ENCODE measurements at regions not wholly inside any gene's neighbourhood (a gene's known extent, or its start where the extent isn't known, plus 50 kb on each side); places are given as distances from the start of the nearest gene placed in this dataset.
"Not testable (repeated sequence)": the region's sequence is repeated elsewhere in the genome, so short reads cannot be mapped to it uniquely, and the experiment has no call there.

- not testable (repeated sequence) for H3K9ac ChIP-seq (ENCODE audit: low read depth in 1 of 2, low read length in 2 of 2); H3K36me3 ChIP-seq (ENCODE audit: control insufficient read depth in 4 of 4, insufficient read depth in 3 of 4, low read depth in 1 of 4, low read length in 3 of 4); H3K4me1 ChIP-seq (ENCODE audit: control insufficient read depth in 4 of 4, insufficient read depth in 4 of 4, low read length in 3 of 4); H3K9me3 ChIP-seq (ENCODE audit: control insufficient read depth in 4 of 4, low read length in 3 of 4); H3K27me3 ChIP-seq (ENCODE audit: control insufficient read depth in 4 of 4, insufficient read depth in 4 of 4, low read length in 3 of 4); H3K4me3 ChIP-seq (ENCODE audit: low read depth in 1 of 3, low read length in 3 of 3); H3K27ac ChIP-seq (ENCODE audit: low read depth in 1 of 2, low read length in 2 of 2); DNase-seq (ENCODE audit: low spot score)
Observed at GRCh38 chr11:3520905-3521304, 120.9 kb downstream of the ART5 start.

- DNase-seq (ENCODE audit: low spot score); H3K4me1 ChIP-seq (ENCODE audit: control insufficient read depth in 4 of 4, insufficient read depth in 4 of 4, low read length in 3 of 4); H3K36me3 ChIP-seq (ENCODE audit: control insufficient read depth in 4 of 4, insufficient read depth in 3 of 4, low read depth in 1 of 4, low read length in 3 of 4); H3K9me3 ChIP-seq (ENCODE audit: control insufficient read depth in 4 of 4, low read length in 3 of 4); H3K27me3 ChIP-seq (ENCODE audit: control insufficient read depth in 4 of 4, insufficient read depth in 4 of 4, low read length in 3 of 4); H3K9ac ChIP-seq (ENCODE audit: low read depth in 1 of 2, low read length in 2 of 2); H3K27ac ChIP-seq (ENCODE audit: low read depth in 1 of 2, low read length in 2 of 2); H3K4me3 ChIP-seq (ENCODE audit: low read depth in 1 of 3, low read length in 3 of 3): not testable (repeated sequence)
- WGBS: 76% methylated on average over 5 of the region's 5 CpGs
Observed at GRCh38 chr11:3519841-3520240, 122.0 kb downstream of the ART5 start.

- not testable (repeated sequence) for H3K9ac ChIP-seq (ENCODE audit: low read depth in 1 of 2, low read length in 2 of 2); H3K27me3 ChIP-seq (ENCODE audit: control insufficient read depth in 4 of 4, insufficient read depth in 4 of 4, low read length in 3 of 4); H3K36me3 ChIP-seq (ENCODE audit: control insufficient read depth in 4 of 4, insufficient read depth in 3 of 4, low read depth in 1 of 4, low read length in 3 of 4); H3K4me1 ChIP-seq (ENCODE audit: control insufficient read depth in 4 of 4, insufficient read depth in 4 of 4, low read length in 3 of 4); H3K9me3 ChIP-seq (ENCODE audit: control insufficient read depth in 4 of 4, low read length in 3 of 4); DNase-seq (ENCODE audit: low spot score); H3K27ac ChIP-seq (ENCODE audit: low read depth in 1 of 2, low read length in 2 of 2); H3K4me3 ChIP-seq (ENCODE audit: low read depth in 1 of 3, low read length in 3 of 3)
- WGBS: 80% methylated on average over 4 of the region's 4 CpGs
Observed at GRCh38 chr11:3516934-3517567, 124.7 kb downstream of the ART5 start.

GRCh38 chr11:3516345-3516933 is 125.4 kb downstream of the ART5 start:
- 52% methylated on average over 6 of the region's 6 CpGs for WGBS
- DNase-seq (ENCODE audit: low spot score); H3K9me3 ChIP-seq (ENCODE audit: control insufficient read depth in 4 of 4, low read length in 3 of 4); H3K4me3 ChIP-seq (ENCODE audit: low read depth in 1 of 3, low read length in 3 of 3); H3K36me3 ChIP-seq (ENCODE audit: control insufficient read depth in 4 of 4, insufficient read depth in 3 of 4, low read depth in 1 of 4, low read length in 3 of 4); H3K9ac ChIP-seq (ENCODE audit: low read depth in 1 of 2, low read length in 2 of 2); H3K27ac ChIP-seq (ENCODE audit: low read depth in 1 of 2, low read length in 2 of 2); H3K27me3 ChIP-seq (ENCODE audit: control insufficient read depth in 4 of 4, insufficient read depth in 4 of 4, low read length in 3 of 4); H3K4me1 ChIP-seq (ENCODE audit: control insufficient read depth in 4 of 4, insufficient read depth in 4 of 4, low read length in 3 of 4): not testable (repeated sequence)

GRCh38 chr11:3514635-3515424 is 127.0 kb downstream of the ART5 start:
- not testable (repeated sequence) for H3K4me1 ChIP-seq (ENCODE audit: control insufficient read depth in 4 of 4, insufficient read depth in 4 of 4, low read length in 3 of 4); H3K9ac ChIP-seq (ENCODE audit: low read depth in 1 of 2, low read length in 2 of 2); H3K36me3 ChIP-seq (ENCODE audit: control insufficient read depth in 4 of 4, insufficient read depth in 3 of 4, low read depth in 1 of 4, low read length in 3 of 4); H3K9me3 ChIP-seq (ENCODE audit: control insufficient read depth in 4 of 4, low read length in 3 of 4); H3K27me3 ChIP-seq (ENCODE audit: control insufficient read depth in 4 of 4, insufficient read depth in 4 of 4, low read length in 3 of 4); H3K27ac ChIP-seq (ENCODE audit: low read depth in 1 of 2, low read length in 2 of 2); DNase-seq (ENCODE audit: low spot score); H3K4me3 ChIP-seq (ENCODE audit: low read depth in 1 of 3, low read length in 3 of 3)
- WGBS: 61% methylated on average over 15 of the region's 15 CpGs

GRCh38 chr11:3513311-3513710 is 128.5 kb downstream of the ART5 start:
- not testable (repeated sequence) for H3K9ac ChIP-seq (ENCODE audit: low read depth in 1 of 2, low read length in 2 of 2); H3K36me3 ChIP-seq (ENCODE audit: control insufficient read depth in 4 of 4, insufficient read depth in 3 of 4, low read depth in 1 of 4, low read length in 3 of 4); DNase-seq (ENCODE audit: low spot score); H3K27ac ChIP-seq (ENCODE audit: low read depth in 1 of 2, low read length in 2 of 2); H3K9me3 ChIP-seq (ENCODE audit: control insufficient read depth in 4 of 4, low read length in 3 of 4); H3K27me3 ChIP-seq (ENCODE audit: control insufficient read depth in 4 of 4, insufficient read depth in 4 of 4, low read length in 3 of 4); H3K4me1 ChIP-seq (ENCODE audit: control insufficient read depth in 4 of 4, insufficient read depth in 4 of 4, low read length in 3 of 4); H3K4me3 ChIP-seq (ENCODE audit: low read depth in 1 of 3, low read length in 3 of 3)
- 71% methylated on average over 10 of the region's 12 CpGs for WGBS

GRCh38 chr11:3512751-3513150 is 129.0 kb downstream of the ART5 start:
- H3K9ac ChIP-seq (ENCODE audit: low read depth in 1 of 2, low read length in 2 of 2); H3K9me3 ChIP-seq (ENCODE audit: control insufficient read depth in 4 of 4, low read length in 3 of 4); H3K27ac ChIP-seq (ENCODE audit: low read depth in 1 of 2, low read length in 2 of 2); DNase-seq (ENCODE audit: low spot score); H3K4me3 ChIP-seq (ENCODE audit: low read depth in 1 of 3, low read length in 3 of 3); H3K36me3 ChIP-seq (ENCODE audit: control insufficient read depth in 4 of 4, insufficient read depth in 3 of 4, low read depth in 1 of 4, low read length in 3 of 4); H3K4me1 ChIP-seq (ENCODE audit: control insufficient read depth in 4 of 4, insufficient read depth in 4 of 4, low read length in 3 of 4); H3K27me3 ChIP-seq (ENCODE audit: control insufficient read depth in 4 of 4, insufficient read depth in 4 of 4, low read length in 3 of 4): not testable (repeated sequence)
- 37% methylated on average over 6 of the region's 6 CpGs for WGBS

- not testable (repeated sequence) for H3K27ac ChIP-seq (ENCODE audit: low read depth in 1 of 2, low read length in 2 of 2)
Observed at GRCh38 chr11:3512133-3512703, 129.6 kb downstream of the ART5 start.

More at GRCh38 chr11:3512133-3512703, 129.6 kb downstream of the ART5 start:
- 24% methylated on average over 12 of the region's 12 CpGs for WGBS
- not testable (repeated sequence) for H3K4me1 ChIP-seq (ENCODE audit: control insufficient read depth in 4 of 4, insufficient read depth in 4 of 4, low read length in 3 of 4); H3K9me3 ChIP-seq (ENCODE audit: control insufficient read depth in 4 of 4, low read length in 3 of 4); H3K4me3 ChIP-seq (ENCODE audit: low read depth in 1 of 3, low read length in 3 of 3); H3K36me3 ChIP-seq (ENCODE audit: control insufficient read depth in 4 of 4, insufficient read depth in 3 of 4, low read depth in 1 of 4, low read length in 3 of 4); DNase-seq (ENCODE audit: low spot score); H3K9ac ChIP-seq (ENCODE audit: low read depth in 1 of 2, low read length in 2 of 2); H3K27me3 ChIP-seq (ENCODE audit: control insufficient read depth in 4 of 4, insufficient read depth in 4 of 4, low read length in 3 of 4)

All from liver (tissue), 6 donors.